C4-2B (cell line): ENCODE measurements at regions not wholly inside any gene's neighbourhood (a gene's known extent, or its start where the extent isn't known, plus 50 kb on each side); places are given as distances from the start of the nearest gene placed in this dataset.

Experiments
- CTCF ChIP-seq: fragments of 450-650 bp; conservative IDR thresholded peaks from 2 replicates; pipeline ENCODE4 v1.5.1; 2017; ENCODE audit warnings: mild to moderate bottlenecking
- ZFX ChIP-seq: fragments of 450-650 bp; IDR thresholded peaks from 2 replicates; pipeline ENCODE4 v1.6.1; 2017

- no peak for TF ChIP-seq CTCF
- no peak for TF ChIP-seq ZFX
Observed at GRCh38 chr5:158278216-158278925, 419.4 kb upstream of the CLINT1 start.
